ENCODE measurements at regions not wholly inside any gene's neighbourhood (a gene's known extent, or its start where the extent isn't known, plus 50 kb on each side); places are given as distances from the start of the nearest gene placed in this dataset.

- TF ChIP-seq CTCF (IDR thresholded peaks at IDR 0.05) = no peak
These were observed 496.5 kb upstream of the B3GAT1 start for GRCh38 chr11:134908583-134908982.

GRCh38 chr11:134907636-134908035 is 495.6 kb upstream of the B3GAT1 start:
- no peak for TF ChIP-seq CTCF (IDR thresholded peaks at IDR 0.05)
- Histone ChIP-seq H3K9me3 (no peaks in the 10 kb centered on the region), H3K27ac (no peak overlapping the region), H3K27me3 (peaks cover 0 to 12% of the 10 kb centered on the region in 2 donors), H3K36me3 (no peaks in the 10 kb centered on the region), H3K4me3 (no peak overlapping the region), H3K4me1 (no peaks in the 10 kb centered on the region)
- no peak for DNase-seq
- no peak for ATAC-seq
- intact Hi-C loops (cut with DNase I) = no loop called here

More at GRCh38 chr11:134908583-134908982, 496.5 kb upstream of the B3GAT1 start:
- no peak for ATAC-seq
- no peaks in the 10 kb centered on the region for H3K4me1 ChIP-seq
- H3K27ac ChIP-seq = no peak overlapping the region
- no peak for DNase-seq
- peaks cover 0 to 12% of the 10 kb centered on the region in 2 donors for H3K27me3 ChIP-seq
- no peaks in the 10 kb centered on the region for H3K9me3 ChIP-seq
- intact Hi-C loops (cut with DNase I) = no loop called here
- H3K4me3 ChIP-seq = no peak overlapping the region
- H3K36me3 ChIP-seq = no peaks in the 10 kb centered on the region

GRCh38 chr11:134906356-134906955 is 494.4 kb upstream of the B3GAT1 start:
- Histone ChIP-seq H3K9me3 (no peaks in the 10 kb centered on the region), H3K27ac (no peak overlapping the region), H3K4me3 (no peak overlapping the region), H3K4me1 (no peaks in the 10 kb centered on the region), H3K36me3 (no peaks in the 10 kb centered on the region), H3K27me3 (peaks cover 0 to 12% of the 10 kb centered on the region in 2 donors)
- TF ChIP-seq CTCF (IDR thresholded peaks at IDR 0.05) = no peak
- intact Hi-C loops (cut with DNase I) = no loop called here
- no peak for DNase-seq
- no peak for ATAC-seq

- H3K27ac ChIP-seq = no peak overlapping the region
- no peaks in the 10 kb centered on the region for H3K9me3 ChIP-seq
- H3K4me1 ChIP-seq = no peaks in the 10 kb centered on the region
- no peaks in the 10 kb centered on the region for H3K36me3 ChIP-seq
- intact Hi-C loops (cut with DNase I) = no loop called here
- H3K27me3 ChIP-seq = peaks cover 0 to 12% of the 10 kb centered on the region in 2 donors
- ATAC-seq (no peak), DNase-seq (no peak)
- TF ChIP-seq CTCF (IDR thresholded peaks at IDR 0.05) = no peak
- H3K4me3 ChIP-seq = no peak overlapping the region
These were observed 493.9 kb upstream of the B3GAT1 start for GRCh38 chr11:134905928-134906327.

- peaks cover 0 to 12% of the 10 kb centered on the region in 2 donors for H3K27me3 ChIP-seq
- no peaks in the 10 kb centered on the region for H3K9me3 ChIP-seq
- no peak for TF ChIP-seq CTCF (IDR thresholded peaks at IDR 0.05)
- ATAC-seq (no peak), DNase-seq (peak in 2 of 4 donors; percentile 30 to 39)
- no peaks in the 10 kb centered on the region for H3K4me1 ChIP-seq
- H3K27ac ChIP-seq = no peak overlapping the region
- no peaks in the 10 kb centered on the region for H3K36me3 ChIP-seq
- intact Hi-C loops (cut with DNase I) = no loop called here
- no peak overlapping the region for H3K4me3 ChIP-seq
These were observed 493.5 kb upstream of the B3GAT1 start for GRCh38 chr11:134905517-134905916.

All from left lung (tissue), 4 donors.